Skin epidermis (tissue), 12 donors: ENCODE measurements at regions not wholly inside any gene's neighbourhood (a gene's known extent, or its start where the extent isn't known, plus 50 kb on each side); places are given as distances from the start of the nearest gene placed in this dataset.

Experiments
- H3K27ac ChIP-seq, 21 experiments: fragments of 200-600 bp; sonication (generic) in 11 of 21; one replicate each; pipeline ENCODE4 v1.5.0; 2020; ENCODE audit warnings: mild to moderate bottlenecking in 3 of 21, inconsistent platforms in 2 of 21, moderate library complexity in 2 of 21
- H3K4me3 ChIP-seq, 7 experiments: fragments of 200-600 bp; sonication (generic) in 2 of 7; one replicate each; pipeline ENCODE4 v1.5.0; 2020; ENCODE audit warnings: inconsistent platforms in 2 of 7, mild to moderate bottlenecking in 2 of 7, moderate library complexity in 1 of 7

DNA sequence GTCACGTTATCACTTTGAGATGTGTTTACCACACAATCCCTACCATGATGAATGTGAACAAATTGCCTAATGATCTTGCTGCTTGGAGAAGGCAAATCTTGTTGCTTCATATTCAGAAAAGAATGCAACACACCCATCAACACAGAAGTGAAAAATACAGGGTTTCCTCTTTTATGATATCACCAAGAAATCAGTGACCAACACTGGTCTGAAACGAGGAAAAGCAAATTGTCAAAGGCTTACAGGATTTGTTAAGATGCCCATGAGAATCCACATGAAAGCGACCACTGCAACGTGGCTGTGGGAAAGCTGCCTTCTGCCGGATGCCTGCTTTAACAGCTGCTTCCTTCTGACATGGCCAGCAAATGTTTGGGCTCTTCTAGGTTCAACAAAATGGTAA is 397.6 kb upstream of the LRATD1 start:
- no peak overlapping the region for H3K27ac ChIP-seq
- H3K4me3 ChIP-seq: no peak overlapping the region

DNA sequence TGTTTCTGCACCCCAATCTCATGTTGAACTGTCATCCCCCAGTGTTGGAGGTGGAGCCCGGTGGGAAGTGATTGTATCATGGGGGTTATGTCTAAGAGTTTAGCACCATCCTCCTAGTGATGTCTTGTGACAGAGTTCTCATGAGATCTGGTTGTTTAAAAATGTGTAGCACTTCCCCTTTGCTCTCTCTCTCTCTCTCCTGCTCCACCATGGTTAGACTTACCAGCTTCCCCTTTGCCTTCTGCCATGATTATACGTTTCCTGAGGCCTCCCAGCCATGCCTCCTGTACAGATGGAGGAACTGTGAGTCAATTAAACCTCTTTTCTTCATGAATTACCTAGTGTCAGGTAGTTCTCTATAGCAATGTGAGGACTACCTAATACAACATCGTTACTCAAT is 396.9 kb upstream of the LRATD1 start:
- Histone ChIP-seq H3K4me3 (no peak overlapping the region), H3K27ac (no peak overlapping the region)

DNA sequence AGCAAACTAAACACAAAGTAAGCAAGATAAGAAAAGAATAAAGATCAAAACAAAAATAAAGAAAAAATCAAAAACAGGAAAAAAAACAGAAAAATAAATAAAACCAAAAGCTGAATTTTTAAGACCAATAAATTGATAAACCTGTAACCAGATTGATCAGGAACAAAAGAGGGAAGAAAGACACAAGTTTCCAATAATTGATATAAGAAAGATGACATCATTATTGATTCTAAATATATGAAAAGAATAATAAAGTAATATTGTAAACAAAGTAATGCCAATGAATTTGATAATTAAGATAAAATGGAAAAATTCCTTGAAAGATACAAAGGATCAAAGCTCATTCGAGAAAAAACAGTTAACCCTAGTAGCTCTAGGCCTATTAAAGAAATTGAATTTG is 394.6 kb upstream of the LRATD1 start:
- no peak overlapping the region for H3K27ac ChIP-seq

DNA sequence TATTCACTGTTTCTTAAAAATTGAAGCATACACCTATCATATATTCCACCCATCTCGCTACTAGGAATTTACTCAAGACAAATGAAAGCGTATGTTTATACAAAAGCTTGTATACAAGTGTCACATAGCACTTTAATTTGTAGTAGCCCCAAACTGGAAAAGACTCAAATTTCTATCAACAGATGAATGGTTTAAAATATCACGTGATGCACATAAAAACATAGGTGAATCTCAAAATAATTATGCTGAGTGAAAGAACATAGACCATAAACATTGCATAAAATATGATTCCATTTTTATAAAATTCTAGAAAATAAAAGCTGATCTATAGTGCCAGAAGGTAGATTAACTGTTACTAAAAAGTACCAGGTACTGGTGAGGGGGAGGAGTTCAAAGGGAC is 392.9 kb upstream of the LRATD1 start:
- Histone ChIP-seq H3K4me3 (no peak overlapping the region), H3K27ac (no peak overlapping the region)

More for the DNA sequence above, 394.6 kb upstream of the LRATD1 start:
- H3K4me3 ChIP-seq: no peak overlapping the region

DNA sequence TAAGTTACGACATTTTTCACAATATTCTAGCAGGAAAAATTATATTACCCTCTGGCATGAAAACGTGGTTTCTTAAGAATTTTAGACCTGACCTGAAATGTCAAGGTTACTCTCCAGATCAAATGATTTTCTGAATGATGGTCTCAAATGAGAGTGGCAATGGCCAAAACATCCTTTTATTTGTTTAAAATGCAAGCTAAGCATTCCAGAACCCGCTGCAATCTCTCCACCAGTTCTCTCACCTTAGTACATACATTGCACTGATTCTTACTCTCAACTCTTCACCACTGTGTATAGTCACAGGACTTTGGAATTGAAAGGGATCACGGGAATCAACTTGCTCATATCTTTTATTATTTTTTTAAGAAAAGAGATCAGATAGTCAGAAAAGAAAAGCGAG is 391.6 kb upstream of the LRATD1 start:
- Histone ChIP-seq H3K4me3 (no peak overlapping the region), H3K27ac (no peak overlapping the region)

DNA sequence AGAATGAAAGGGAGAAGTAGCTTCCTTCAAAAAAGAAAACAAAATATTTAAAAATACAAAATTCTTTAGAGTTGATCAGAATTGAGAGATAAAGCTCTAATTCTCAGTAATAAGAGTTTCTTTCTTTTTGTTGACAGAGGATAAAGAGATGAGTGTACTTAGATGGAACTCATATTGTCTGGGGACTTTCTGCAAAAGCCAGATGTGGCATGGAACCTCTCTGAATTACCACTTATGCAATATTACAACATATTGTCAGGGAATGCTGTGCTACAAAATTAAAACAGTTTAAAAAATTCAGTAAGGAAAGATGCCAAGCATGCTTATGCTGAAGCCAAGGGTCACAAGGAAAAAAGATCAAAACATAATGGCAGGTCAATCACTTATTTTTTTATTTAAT is 386.6 kb upstream of the LRATD1 start:
- no peak overlapping the region for H3K27ac ChIP-seq
- no peak overlapping the region for H3K4me3 ChIP-seq

DNA sequence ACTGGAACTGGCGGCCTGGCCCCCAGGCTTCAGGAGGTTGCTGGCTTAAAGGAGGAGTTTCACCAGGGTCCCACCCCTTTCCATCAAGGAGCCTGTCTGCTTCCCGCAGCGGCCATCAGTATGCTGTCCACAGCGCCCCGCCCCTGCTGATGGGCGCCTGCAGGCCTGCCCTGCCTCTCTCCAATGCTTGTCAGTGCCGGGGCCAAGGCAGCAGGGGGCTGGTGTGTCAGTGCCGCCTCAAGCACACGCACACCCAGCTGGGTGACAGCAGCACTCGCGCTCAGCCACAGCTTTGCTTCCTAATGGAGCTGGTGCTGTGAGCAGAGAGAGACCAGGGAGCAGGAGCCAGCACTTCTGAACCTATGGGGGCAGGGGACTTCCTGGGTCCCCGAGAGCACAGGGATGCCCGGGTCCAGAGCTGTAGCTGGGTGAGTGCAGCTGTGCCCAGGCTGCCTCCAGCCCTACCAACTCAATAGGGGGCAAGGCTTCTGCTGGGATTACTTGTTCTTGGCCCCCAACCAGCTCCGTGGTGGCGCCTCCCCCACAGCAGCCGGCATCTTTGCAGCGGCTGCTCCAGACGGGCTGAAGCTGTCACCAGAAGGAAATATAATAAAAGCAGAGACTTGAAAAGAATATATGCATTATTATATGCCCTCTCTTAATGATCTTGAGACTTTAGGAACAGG is 377.2 kb upstream of the LRATD1 start:
- H3K4me3 ChIP-seq: peak overlapping the region in 1 of 7 experiments; percentile 6
- H3K27ac ChIP-seq: no peak overlapping the region

DNA sequence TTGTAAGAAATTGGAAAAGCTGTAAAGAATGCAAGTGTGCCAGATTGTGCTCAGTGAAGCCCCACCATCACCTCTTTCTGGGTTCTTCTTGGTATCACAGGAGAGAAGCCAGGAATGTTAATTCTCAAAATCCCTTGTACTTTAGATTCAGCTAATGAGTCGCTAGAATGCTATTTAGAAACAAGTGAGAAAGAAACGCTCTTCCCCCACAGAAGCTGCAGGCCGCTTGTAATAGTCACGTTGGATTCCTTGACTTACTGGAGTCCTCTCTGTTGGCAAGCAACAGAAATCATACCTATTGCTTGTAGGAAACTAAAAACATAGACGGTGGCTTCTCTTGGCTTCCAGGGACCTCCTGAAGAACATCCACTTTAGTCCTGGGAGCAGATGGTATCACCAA is 375.6 kb upstream of the LRATD1 start:
- H3K27ac ChIP-seq: no peak overlapping the region

DNA sequence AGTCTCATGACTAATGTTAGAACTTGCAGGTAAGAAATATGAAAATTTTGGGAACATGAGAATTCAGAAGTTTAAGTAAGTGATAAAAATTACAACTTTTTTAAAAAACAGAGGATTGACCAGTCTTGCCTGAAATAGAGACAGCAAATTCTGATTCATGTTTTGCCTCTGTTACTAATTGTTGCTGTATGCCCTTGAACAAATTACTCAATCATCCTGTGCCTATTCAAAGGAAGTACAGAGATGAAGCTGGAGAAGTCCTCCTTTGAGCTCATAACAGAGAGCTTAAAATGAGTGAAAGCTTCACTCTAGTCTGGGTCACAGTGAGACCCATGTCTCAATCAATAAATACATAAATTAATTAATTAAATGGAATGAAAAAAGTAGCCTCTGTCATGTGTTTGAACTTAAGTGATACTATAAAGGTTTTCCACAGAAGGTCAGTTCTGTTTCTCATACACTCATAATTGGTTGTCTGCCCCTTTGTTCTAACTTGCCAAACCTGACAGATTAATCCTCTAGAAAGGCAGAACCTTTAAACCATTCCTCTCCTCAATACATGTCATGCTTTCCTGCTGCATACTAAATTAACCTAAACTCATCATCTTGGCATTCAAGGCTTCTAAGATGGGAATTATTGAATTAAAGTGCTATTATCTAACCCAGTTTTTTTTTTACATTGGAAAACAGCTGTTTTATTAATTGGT is 374.6 kb upstream of the LRATD1 start:
- H3K27ac ChIP-seq: no peak overlapping the region
- H3K4me3 ChIP-seq: no peak overlapping the region

More for the DNA sequence above, 375.6 kb upstream of the LRATD1 start:
- no peak overlapping the region for H3K4me3 ChIP-seq

DNA sequence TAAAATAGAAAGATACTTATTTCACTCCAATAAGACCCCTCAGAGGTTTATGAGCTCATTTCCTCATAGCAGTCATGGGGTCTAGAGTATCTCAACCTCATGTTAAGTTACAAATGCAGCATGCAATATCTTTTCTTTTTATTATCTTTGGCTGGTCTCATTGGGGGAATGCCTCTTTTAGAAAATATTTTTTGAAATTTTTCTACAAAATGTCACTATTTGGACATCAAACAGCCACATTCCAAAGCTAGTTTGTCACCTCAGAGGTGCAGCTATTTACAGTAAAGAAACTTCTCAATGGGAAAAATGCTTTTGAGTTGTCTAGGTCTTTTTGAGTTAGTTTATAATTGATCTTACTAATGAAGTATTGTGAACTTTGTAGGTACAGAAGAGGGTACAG is 370.7 kb upstream of the LRATD1 start:
- no peak overlapping the region for H3K27ac ChIP-seq
- H3K4me3 ChIP-seq: no peak overlapping the region

DNA sequence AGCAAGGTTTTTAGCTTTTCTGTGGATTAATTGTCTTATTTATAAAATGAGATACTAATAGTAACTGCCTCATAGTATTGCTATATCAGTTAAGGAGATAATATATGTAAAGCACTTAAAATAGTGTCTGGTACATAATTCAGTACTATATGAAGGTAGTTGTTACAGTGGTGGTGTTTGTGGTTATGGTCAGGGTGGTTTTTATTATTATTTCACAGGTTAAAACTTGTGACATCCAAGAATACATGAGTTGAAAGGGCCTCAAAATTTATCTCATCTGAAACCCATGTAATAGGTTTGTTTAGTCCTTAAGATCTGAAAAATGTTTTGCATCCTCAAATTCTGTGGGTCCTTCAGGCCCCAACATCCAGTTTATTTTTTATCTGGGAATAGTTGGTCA is 369.5 kb upstream of the LRATD1 start:
- no peak overlapping the region for H3K27ac ChIP-seq
- no peak overlapping the region for H3K4me3 ChIP-seq

DNA sequence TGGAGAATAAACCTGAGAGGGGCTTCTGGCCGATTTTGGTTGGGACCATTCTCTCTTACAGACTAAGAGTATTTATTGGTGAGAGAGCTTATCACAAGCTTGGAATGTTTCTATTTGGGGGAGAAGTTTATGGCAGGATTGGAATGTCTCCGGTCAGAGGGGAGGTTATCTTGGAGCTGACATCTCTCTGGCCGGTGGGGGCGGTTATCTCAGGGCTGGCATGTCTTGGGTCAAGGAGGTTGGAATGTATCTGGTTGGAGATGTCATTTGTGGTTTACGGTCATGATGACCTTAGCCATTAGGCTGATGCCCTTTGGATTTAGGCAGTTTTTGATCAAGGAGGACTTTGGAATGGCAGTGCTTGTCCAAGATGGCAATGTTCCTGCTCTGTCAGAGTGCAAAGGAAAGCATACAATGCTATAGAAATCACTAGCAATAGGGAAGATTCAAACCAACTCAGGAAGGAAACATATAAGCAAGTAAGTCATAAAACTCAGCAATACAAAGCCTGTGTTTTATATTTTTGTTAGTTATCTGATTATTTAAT is 362.4 kb upstream of the LRATD1 start:
- no peak overlapping the region for H3K27ac ChIP-seq
- no peak overlapping the region for H3K4me3 ChIP-seq

DNA sequence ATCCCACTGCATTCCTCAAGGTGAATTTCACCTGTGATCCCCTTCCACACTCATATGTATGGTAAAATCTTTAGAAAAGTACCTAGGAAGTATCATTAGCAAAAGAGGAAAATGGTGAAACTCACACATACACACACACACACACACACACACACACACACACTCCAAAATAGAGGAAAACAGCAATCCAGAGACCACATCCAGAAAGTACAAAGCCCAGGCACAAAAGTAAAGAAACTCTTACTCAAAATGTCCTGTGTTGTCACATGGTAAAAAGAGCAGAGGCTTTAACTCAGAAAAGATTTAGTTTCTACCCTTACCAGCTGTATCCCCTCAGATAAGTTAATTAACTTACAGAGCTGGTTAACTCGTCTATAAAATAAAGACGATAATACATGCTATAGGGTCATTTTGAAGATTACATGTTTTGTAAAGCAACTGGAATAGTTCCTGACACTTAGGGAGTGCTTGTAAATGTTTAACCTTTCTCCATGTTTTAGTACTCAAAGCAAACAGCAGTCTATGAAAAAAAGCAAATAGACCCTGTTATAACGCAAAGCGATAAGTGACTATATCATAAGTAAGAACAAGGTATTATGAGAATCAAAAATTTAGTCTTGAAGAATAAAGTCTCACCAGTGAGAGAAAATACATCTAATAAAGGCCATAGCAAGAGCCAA is 360.0 kb upstream of the LRATD1 start:
- H3K27ac ChIP-seq: no peak overlapping the region
- no peak overlapping the region for H3K4me3 ChIP-seq

DNA sequence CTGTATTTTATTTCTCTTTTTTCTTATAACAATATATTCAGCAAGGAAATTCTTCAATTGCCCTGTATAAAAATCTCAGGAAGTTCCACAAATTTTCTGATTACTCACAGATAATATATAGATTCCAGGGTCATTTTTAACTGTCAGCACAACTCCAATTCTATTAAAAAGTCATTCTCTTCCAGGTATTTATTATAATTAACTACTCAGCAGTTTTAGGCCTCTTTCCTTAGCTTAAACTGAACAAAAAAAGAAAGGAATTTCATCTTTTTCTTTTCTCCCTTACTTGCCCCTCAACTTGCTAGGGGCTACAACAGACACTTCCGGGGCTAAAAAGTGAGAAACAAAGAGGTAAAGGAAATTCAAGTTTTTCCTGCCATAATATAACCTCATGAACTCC is 358.9 kb upstream of the LRATD1 start:
- no peak overlapping the region for H3K27ac ChIP-seq

DNA sequence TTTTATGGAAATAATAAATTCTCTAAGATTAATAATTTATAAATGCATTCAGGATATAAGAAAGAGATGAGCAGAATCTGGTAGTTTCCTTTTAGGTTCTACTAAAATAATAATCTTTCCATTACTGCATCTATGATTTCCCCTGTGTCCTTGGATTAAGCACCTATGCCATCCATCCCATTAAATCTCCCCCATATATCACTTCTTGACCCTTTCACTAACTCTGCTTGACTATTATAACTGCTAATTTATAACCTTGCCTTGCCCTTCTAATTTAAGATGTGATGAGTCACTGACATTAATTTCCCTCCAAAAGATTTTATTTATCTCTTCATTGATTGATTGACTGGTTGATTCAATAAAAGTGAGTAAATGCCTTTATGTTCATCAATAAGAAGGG is 348.3 kb upstream of the LRATD1 start:
- no peak overlapping the region for H3K27ac ChIP-seq

More for the DNA sequence above, 358.9 kb upstream of the LRATD1 start:
- H3K4me3 ChIP-seq: no peak overlapping the region

DNA sequence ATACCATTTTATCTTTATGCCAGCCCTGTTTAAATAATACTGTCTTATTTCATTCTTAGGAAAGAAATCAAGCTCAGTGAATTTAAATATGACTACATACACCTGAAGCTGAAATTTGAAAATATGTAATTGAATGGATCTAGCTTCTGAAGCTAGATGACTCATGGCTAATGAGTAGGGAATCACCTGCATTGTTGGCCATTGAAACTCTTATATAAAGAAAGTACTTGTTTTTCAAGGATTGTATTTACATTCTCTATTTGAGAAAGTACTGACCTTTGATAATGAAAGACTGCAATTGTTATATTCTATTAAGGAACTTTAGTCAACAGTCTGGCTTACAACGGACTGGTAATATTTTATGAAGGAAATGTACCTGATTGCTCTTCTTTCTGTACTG is 346.7 kb upstream of the LRATD1 start:
- H3K27ac ChIP-seq: no peak overlapping the region

More for the DNA sequence above, 348.3 kb upstream of the LRATD1 start:
- no peak overlapping the region for H3K4me3 ChIP-seq

DNA sequence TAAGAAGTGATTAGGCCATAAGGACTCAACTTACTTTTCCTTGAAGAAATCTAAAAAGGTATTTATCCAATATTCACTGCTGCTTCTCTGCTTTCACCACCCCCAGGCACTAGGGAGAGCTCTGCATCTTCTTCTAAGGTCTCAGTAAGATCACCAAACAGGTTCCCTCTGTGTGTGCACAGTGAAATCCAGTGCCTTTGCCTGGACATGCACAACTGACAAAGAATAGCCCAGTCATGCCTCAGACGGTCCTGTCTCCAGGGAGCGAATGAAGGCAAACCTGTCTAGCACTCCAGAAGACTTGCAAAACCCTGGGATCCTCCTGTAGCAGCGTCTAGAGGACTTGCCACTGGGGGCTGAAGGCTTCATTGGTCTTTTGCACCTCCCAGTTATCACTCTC is 344.5 kb upstream of the LRATD1 start:
- Histone ChIP-seq H3K27ac (peak overlapping the region in 9 of 21 experiments; percentile 10 to 73 (median 47)), H3K4me3 (no peak overlapping the region)

More for the DNA sequence above, 346.7 kb upstream of the LRATD1 start:
- H3K4me3 ChIP-seq: no peak overlapping the region

DNA sequence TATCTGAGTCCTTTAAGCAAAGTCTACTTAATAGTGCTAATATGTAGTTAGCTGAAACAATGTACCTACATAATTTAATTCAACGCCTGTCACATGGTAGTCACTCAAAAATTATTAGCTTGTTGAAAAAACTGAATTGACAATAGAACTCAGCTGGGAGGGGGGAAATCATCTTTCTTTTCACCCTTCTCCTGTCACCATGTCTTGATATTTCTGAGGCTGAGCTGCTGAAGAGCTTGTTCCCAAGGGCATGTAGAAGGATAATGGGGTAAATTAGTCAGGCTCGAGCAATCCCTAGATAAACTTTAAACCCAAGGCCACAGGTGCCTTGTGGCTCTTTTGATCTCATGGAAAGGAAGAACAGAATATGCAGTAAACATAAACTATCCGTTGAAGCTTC is 339.6 kb upstream of the LRATD1 start:
- no peak overlapping the region for H3K4me3 ChIP-seq
- no peak overlapping the region for H3K27ac ChIP-seq

DNA sequence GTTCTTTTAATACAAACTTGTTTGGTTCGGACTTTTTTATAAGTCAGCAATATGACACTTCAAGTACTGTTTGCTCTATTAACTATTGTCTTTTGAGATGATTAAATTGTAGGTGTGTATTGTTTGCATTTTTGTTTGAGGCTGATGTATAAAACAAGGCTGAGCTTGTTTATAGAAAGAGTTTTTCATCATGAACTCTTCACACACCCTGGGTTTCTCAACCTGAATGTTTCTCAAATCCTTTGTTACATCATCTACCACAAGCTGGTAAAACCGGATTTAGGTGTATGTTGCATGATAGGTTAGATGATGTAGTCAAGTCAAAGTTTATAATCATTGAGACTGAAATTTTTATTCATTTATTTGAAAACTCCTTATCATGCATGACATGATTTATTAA is 335.2 kb upstream of the LRATD1 start:
- Histone ChIP-seq H3K27ac (peak overlapping the region in 10 of 21 experiments; percentile 1 to 75 (median 47)), H3K4me3 (no peak overlapping the region)

DNA sequence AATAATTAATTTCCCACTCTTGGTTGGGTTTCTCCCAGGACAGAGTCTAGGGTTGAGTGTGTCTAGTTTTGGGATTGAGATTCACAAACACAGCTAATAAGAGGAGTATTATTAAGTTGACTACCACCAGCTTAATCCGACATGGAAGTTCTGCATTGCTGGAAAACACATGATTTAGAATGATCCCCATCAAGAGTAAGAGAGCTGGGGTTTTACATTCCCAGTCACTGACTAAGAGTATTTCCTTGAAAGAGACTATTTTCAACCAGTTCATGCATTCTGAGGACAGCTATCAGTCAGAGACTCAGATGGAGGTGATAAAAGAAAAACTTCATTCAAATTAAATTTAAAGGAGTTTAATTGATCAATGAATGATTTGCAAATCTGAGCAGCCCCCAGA is 334.6 kb upstream of the LRATD1 start:
- H3K4me3 ChIP-seq: no peak overlapping the region
- H3K27ac ChIP-seq: peak overlapping the region in 10 of 21 experiments; percentile 1 to 75 (median 42)

DNA sequence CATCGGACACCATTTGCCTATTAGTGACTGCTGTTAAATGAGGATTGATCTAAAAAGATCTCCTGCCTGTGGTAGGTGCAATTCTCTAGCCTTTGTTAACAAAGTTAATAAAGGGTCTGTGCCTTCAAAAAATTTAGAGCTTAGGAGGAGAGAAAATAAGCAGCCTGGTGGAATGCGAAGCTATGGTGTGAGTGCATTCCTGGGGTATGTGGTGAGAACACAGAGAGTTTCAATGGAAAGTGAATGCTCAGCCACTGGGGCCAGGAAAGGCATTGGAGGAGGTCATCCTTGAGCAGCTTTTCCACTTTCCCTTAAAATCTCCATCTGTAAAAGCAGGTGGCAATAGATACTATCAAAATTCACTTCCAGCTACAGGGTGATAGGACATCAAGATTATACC is 331.2 kb upstream of the LRATD1 start:
- Histone ChIP-seq H3K4me3 (no peak overlapping the region), H3K27ac (no peak overlapping the region)
